K562 (cell line): ENCODE measurements at regions not wholly inside any gene's neighbourhood (a gene's known extent, or its start where the extent isn't known, plus 50 kb on each side); places are given as distances from the start of the nearest gene placed in this dataset.

Experiments
- C11orf30 ChIP-seq: fragments of 450-650 bp; IDR thresholded peaks from 2 replicates; pipeline ENCODE4 v1.6.1; 2016; ENCODE audit warnings: low read depth, mild to moderate bottlenecking
- CHAMP1 ChIP-seq: fragments of 450-650 bp; IDR thresholded peaks from 2 replicates; pipeline ENCODE4 v1.6.1; 2016; ENCODE audit warnings: mild to moderate bottlenecking
- MGA ChIP-seq: fragments of 450-650 bp; IDR thresholded peaks from 2 replicates; pipeline ENCODE4 v1.6.1; 2016; ENCODE audit warnings: mild to moderate bottlenecking, moderate library complexity
- RBM17 ChIP-seq: fragments of 200-400 bp; formaldehyde crosslinking; IDR thresholded peaks from 2 replicates; pipeline ENCODE4 v1.6.1; 2017; ENCODE audit warnings: low read depth, mild to moderate bottlenecking, low read length, borderline replicate concordance
- RBM22 ChIP-seq: fragments of 200-400 bp; formaldehyde crosslinking; IDR thresholded peaks from 2 replicates; pipeline ENCODE4 v1.6.1; 2018; ENCODE audit warnings: low read length, low read depth; ENCODE audit not compliant: poor library complexity, severe bottlenecking
- SRF ChIP-seq, 2 experiments: fragments of 250-450, 450-650 bp in 1 of 2; sonication (Bioruptor Pico) in 1 of 2; sonication (generic) in 1 of 2; formaldehyde crosslinking; IDR thresholded peaks; 2 replicates each; pipeline versions ENCODE4 v1.5.0 to v1.5.1; 2020 to 2022; ENCODE audit warnings: mild to moderate bottlenecking in 1 of 2, missing genetic modification reagents in 1 of 2
- ZC3H11A ChIP-seq: IDR thresholded peaks from 2 replicates; pipeline ENCODE4 v1.6.1; 2012; ENCODE audit warnings: low read depth, low read length, improper control_type of control experiment
- ZFP91 ChIP-seq: sonication (generic); formaldehyde crosslinking; IDR thresholded peaks from 2 replicates; pipeline ENCODE4 v1.8.0; 2022; ENCODE audit warnings: mild to moderate bottlenecking, missing genetic modification reagents

- TF ChIP-seq MGA (peak; percentile 46; the same call in 1 of the 2 replicates), ZC3H11A (no peak), SRF (CRISPR knock-in tag; IDR thresholded peaks at IDR 0.05) (no peak), RBM22 (no peak), ZFP91 (no peak), RBM17 (no peak), CHAMP1 (no peak), C11orf30 (no peak)
These were observed 78.6 kb downstream of the ARF6 start (continued) for GRCh38 chr14:49971156-49972130.
